ENCODE measurements at regions not wholly inside any gene's neighbourhood (a gene's known extent, or its start where the extent isn't known, plus 50 kb on each side); places are given as distances from the start of the nearest gene placed in this dataset.
"Not testable (repeated sequence)": the region's sequence is repeated elsewhere in the genome, so short reads cannot be mapped to it uniquely, and the experiment has no call there.

DNA sequence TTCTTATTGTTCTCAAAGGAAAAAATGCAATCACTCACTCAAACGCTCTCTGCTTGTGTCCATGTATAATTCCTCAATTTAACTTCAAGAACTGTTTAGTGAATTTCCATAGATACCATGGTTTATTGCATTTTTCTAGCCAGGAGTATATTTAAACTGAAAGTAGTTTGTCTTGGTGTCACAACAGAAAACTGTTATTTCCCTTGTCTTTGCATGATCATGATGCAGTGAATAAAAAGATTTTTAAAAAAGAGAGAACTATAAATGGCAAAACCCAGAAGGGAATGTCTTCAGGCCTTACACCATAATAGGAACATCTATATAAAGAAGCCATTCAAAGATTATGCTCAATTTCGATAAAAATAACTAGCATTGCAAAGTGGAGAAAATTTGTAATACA, 523.5 kb upstream of the ADGRL4 start:
- no peak overlapping the region for H3K4me3 ChIP-seq (ENCODE audit: low read length)
- H3K27ac ChIP-seq (ENCODE audit: low read length) = no peak overlapping the region
- no peaks in the 10 kb centered on the region for H3K9me3 ChIP-seq (ENCODE audit: insufficient read depth, low read depth, low read length)
- H3K4me1 ChIP-seq (ENCODE audit: insufficient read depth, low read length) = no peaks in the 10 kb centered on the region
- H3K9ac ChIP-seq (ENCODE audit: low read depth, low read length) = no peak overlapping the region
- no peaks in the 10 kb centered on the region for H3K27me3 ChIP-seq (ENCODE audit: insufficient read depth, low read length)
- H3K36me3 ChIP-seq (ENCODE audit: insufficient read depth, low read depth, low read length) = no peaks in the 10 kb centered on the region

DNA sequence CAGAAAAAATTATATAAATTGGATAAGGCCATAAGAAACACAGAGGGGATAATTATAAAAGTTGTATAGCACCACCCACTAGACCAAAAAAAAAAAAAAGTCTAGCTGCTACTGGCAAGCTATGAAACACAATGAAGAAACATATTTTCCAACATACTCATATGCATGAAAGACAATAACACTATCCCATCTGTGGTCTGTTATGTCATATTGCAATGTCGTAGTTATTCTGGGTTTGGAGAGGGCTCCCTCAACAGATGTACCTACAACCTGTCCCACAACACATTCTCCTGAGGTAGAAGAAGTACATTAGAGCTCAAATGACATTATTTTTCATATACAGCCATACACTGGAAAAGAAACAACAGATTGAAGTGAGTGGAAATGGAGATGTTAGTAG, 517.6 kb upstream of the ADGRL4 start:
- no peaks in the 10 kb centered on the region for H3K9me3 ChIP-seq (ENCODE audit: insufficient read depth, low read depth, low read length)
- no peaks in the 10 kb centered on the region for H3K4me1 ChIP-seq (ENCODE audit: insufficient read depth, low read length)
- H3K4me3 ChIP-seq (ENCODE audit: low read length) = no peak overlapping the region
- H3K9ac ChIP-seq (ENCODE audit: low read depth, low read length) = no peak overlapping the region
- H3K36me3 ChIP-seq (ENCODE audit: insufficient read depth, low read depth, low read length) = no peaks in the 10 kb centered on the region
- no peaks in the 10 kb centered on the region for H3K27me3 ChIP-seq (ENCODE audit: insufficient read depth, low read length)
- no peak overlapping the region for H3K27ac ChIP-seq (ENCODE audit: low read length)

DNA sequence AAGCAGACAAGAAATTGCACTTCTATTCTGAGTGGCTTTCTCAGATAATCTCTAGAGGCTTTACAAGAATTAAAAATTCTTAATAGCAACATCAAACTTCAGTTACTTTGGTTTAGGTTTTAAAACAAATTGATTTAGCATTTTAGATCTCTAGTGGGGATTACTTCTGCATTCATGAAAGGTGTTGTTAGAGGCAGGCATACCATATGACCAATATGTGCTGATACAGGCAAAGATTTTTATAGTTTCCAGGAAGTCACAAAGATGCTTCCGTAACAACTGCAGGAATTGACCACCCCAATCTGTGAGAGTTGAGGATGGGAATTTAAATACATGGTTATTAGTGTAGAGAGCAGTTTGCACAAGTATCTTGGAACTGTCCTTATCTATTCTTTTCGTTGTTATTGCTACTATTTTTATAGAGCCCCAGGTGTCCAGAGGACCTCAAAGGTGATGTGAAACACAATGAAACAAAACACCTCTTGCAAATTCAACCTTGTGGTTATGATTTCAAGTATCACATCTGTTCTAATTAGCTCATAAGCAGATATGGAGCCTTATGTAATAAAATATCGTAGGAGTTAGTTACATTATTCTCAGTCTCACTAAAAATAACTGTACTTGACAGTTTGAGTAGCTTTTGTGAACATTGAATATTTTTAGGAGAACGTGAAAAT, 512.7 kb upstream of the ADGRL4 start:
- Histone ChIP-seq H3K9me3 (ENCODE audit: insufficient read depth, low read depth, low read length) (no peaks in the 10 kb centered on the region), H3K27me3 (ENCODE audit: insufficient read depth, low read length) (no peaks in the 10 kb centered on the region), H3K36me3 (ENCODE audit: insufficient read depth, low read depth, low read length) (no peaks in the 10 kb centered on the region), H3K4me3 (ENCODE audit: low read length) (no peak overlapping the region), H3K27ac (ENCODE audit: low read length) (no peak overlapping the region), H3K9ac (ENCODE audit: low read depth, low read length) (no peak overlapping the region), H3K4me1 (ENCODE audit: insufficient read depth, low read length) (no peaks in the 10 kb centered on the region)

DNA sequence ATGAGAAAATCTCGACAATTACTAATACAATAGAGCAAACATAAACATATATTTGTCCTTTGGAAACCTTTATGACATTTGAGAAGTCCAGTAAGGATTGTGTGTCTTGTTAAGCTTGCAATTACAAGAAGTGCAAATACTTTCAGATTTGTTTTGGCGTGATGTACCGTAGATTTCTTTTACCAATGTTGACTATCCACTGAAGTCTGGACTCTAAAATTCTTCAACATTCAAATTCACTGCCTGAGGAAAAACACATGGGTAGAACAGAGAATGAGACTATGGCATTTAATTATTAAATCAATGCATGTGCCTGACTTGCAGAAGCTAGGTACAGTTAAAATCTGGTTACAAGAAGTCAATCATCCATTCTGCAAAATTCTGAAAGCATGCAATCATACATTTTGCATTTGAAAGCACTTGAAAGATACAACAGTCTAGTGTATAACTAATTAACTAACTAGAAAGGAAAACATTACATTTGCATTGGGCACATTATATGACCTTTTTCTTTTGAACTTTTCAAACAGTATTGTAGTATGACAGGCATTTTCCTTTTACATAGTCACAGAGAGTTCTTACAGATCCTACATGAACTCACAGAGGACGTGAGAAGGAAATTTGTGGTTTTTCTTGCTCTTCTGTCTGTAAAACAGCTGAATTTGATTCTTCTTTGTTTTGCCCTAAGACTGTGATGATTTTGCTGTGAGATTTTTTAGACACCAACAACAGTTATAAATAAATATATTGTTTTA, 511.1 kb upstream of the ADGRL4 start:
- H3K9me3 ChIP-seq (ENCODE audit: insufficient read depth, low read depth, low read length) = no peaks in the 10 kb centered on the region
- no peaks in the 10 kb centered on the region for H3K36me3 ChIP-seq (ENCODE audit: insufficient read depth, low read depth, low read length)
- H3K4me1 ChIP-seq (ENCODE audit: insufficient read depth, low read length) = no peaks in the 10 kb centered on the region
- no peak overlapping the region for H3K4me3 ChIP-seq (ENCODE audit: low read length)
- H3K27ac ChIP-seq (ENCODE audit: low read length) = no peak overlapping the region
- H3K27me3 ChIP-seq (ENCODE audit: insufficient read depth, low read length) = no peaks in the 10 kb centered on the region
- no peak overlapping the region for H3K9ac ChIP-seq (ENCODE audit: low read depth, low read length)

DNA sequence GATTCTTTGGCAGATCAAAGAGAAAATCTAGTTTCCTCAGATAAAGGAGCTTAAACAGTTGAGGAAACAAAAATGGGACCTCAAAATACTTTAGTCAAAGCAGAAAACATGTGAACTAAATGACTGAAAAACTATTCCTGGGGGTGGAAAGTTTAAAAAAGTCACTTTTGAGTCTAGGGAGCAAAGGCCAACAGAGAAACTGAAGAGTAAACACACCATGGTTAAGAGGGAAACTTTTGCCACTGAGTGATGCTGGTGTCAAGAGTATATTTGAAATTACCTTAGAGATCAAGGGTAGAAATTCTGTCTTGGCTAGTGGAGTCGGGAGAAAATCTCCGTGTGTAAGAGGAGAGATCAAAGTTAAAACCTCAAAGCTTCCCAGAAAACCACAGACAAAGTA, 501.2 kb upstream of the ADGRL4 start:
- Histone ChIP-seq H3K9ac (ENCODE audit: low read depth, low read length) (no peak overlapping the region), H3K27ac (ENCODE audit: low read length) (no peak overlapping the region), H3K27me3 (ENCODE audit: insufficient read depth, low read length) (no peaks in the 10 kb centered on the region), H3K36me3 (ENCODE audit: insufficient read depth, low read depth, low read length) (no peaks in the 10 kb centered on the region), H3K9me3 (ENCODE audit: insufficient read depth, low read depth, low read length) (no peaks in the 10 kb centered on the region), H3K4me3 (ENCODE audit: low read length) (no peak overlapping the region), H3K4me1 (ENCODE audit: insufficient read depth, low read length) (no peaks in the 10 kb centered on the region)

DNA sequence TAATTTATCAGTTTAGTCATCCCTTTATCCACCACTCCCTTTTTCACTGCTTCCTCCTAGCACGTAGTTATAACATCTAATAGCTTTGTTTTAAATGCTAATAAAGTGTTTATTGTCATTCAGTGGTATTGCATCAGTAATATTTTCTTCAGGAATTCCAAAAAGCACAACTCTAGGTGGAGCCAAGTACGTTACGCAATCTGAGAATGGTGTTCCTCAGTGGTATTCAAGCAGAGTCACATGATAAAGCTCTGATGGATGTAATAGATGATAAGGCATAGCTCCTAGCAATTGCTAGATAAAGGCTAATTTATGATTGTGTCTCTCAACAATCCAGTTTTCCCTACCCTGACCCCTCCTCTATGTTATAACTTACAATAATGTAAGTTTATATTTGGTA, 494.6 kb upstream of the ADGRL4 start:
- H3K36me3 ChIP-seq (ENCODE audit: insufficient read depth, low read depth, low read length) = no peaks in the 10 kb centered on the region
- H3K27ac ChIP-seq (ENCODE audit: low read length) = no peak overlapping the region
- H3K9ac ChIP-seq (ENCODE audit: low read depth, low read length) = no peak overlapping the region
- H3K4me1 ChIP-seq (ENCODE audit: insufficient read depth, low read length) = peaks cover 3% of the 10 kb centered on the region; the same call in 1 of the 2 replicates
- H3K4me3 ChIP-seq (ENCODE audit: low read length) = no peak overlapping the region
- no peaks in the 10 kb centered on the region for H3K27me3 ChIP-seq (ENCODE audit: insufficient read depth, low read length)
- no peaks in the 10 kb centered on the region for H3K9me3 ChIP-seq (ENCODE audit: insufficient read depth, low read depth, low read length)

DNA sequence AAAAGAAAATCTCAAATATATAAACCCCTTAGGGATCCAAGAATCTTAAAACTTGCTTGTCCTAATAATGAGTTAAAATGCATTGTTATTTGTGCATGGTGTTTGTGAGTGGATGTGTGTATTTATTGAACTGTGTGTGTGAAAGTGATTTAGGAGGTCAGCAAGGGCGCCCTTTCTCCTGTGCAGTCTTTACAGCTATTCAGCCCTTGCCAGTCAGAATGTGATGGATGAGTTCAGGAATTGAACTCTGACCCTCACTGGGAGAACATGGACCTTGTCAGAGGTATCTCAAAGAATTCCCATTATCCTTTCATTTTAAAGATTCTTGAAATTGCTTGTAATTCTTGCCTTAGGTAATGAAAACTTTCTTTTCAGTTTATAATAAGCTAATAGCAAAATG, 493.0 kb upstream of the ADGRL4 start:
- H3K9ac ChIP-seq (ENCODE audit: low read depth, low read length) = no peak overlapping the region

DNA sequence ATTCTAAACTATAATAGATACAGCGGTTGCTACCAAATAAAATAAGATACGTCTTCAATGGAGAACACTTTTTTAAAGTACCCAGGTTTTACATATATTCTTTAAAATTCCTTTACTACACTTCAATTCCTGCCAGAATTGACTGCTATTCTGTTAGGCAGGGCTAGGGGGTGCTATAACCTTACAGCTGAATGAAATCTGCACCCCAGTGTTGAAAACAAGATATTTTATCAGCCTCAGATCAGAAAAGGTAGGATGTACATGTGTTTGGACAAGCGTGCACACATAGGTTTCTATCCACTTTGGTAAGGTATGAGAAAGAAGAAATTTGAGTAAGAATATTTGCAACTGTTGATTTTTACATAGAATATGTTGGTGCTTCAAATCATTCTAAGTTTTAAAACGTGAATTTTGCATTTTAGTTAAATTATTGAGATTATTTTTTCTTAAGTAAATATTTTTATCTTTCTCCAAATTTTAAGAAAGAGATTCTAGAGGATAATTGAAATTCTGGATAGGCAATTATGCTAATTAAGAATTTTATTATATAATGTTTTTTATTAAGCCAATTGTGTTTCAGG, 490.8 kb upstream of the ADGRL4 start:
- no peak overlapping the region for H3K9ac ChIP-seq (ENCODE audit: low read depth, low read length)
- H3K9me3 ChIP-seq (ENCODE audit: insufficient read depth, low read depth, low read length) = no peaks in the 10 kb centered on the region
- peaks cover 9% of the 10 kb centered on the region; the same call in 1 of the 2 replicates for H3K4me1 ChIP-seq (ENCODE audit: insufficient read depth, low read length)
- no peak overlapping the region for H3K4me3 ChIP-seq (ENCODE audit: low read length)
- H3K27ac ChIP-seq (ENCODE audit: low read length) = no peak overlapping the region
- no peaks in the 10 kb centered on the region for H3K36me3 ChIP-seq (ENCODE audit: insufficient read depth, low read depth, low read length)
- H3K27me3 ChIP-seq (ENCODE audit: insufficient read depth, low read length) = no peaks in the 10 kb centered on the region

More for the DNA sequence above, 493.0 kb upstream of the ADGRL4 start:
- Histone ChIP-seq H3K4me3 (ENCODE audit: low read length) (no peak overlapping the region), H3K36me3 (ENCODE audit: insufficient read depth, low read depth, low read length) (no peaks in the 10 kb centered on the region), H3K27me3 (ENCODE audit: insufficient read depth, low read length) (no peaks in the 10 kb centered on the region), H3K27ac (ENCODE audit: low read length) (no peak overlapping the region), H3K9me3 (ENCODE audit: insufficient read depth, low read depth, low read length) (no peaks in the 10 kb centered on the region), H3K4me1 (ENCODE audit: insufficient read depth, low read length) (peaks cover 9% of the 10 kb centered on the region; the same call in 1 of the 2 replicates)

DNA sequence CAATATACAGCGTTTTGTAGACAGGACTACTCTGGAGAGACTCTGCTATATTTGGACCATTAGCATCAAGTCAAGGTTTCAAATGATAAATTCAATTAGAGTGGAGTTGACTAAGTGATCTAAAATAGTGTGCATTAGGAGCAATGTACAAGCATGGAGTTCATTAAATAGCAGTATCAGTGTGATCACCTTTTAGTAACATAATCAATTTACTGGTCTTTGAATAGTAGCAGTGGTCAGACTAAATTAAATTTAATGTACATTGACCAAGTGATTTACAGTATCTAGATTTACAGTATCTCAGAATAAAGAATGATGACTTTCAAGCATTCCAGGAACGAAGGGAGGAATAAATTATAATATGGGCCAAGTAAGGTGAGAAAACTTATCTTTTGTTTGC, 489.6 kb upstream of the ADGRL4 start:
- H3K4me3 ChIP-seq (ENCODE audit: low read length) = no peak overlapping the region
- no peak overlapping the region for H3K9ac ChIP-seq (ENCODE audit: low read depth, low read length)
- H3K9me3 ChIP-seq (ENCODE audit: insufficient read depth, low read depth, low read length) = no peaks in the 10 kb centered on the region
- H3K36me3 ChIP-seq (ENCODE audit: insufficient read depth, low read depth, low read length) = no peaks in the 10 kb centered on the region
- H3K27me3 ChIP-seq (ENCODE audit: insufficient read depth, low read length) = no peaks in the 10 kb centered on the region
- H3K4me1 ChIP-seq (ENCODE audit: insufficient read depth, low read length) = peaks cover 9% of the 10 kb centered on the region; the same call in 1 of the 2 replicates
- no peak overlapping the region for H3K27ac ChIP-seq (ENCODE audit: low read length)

DNA sequence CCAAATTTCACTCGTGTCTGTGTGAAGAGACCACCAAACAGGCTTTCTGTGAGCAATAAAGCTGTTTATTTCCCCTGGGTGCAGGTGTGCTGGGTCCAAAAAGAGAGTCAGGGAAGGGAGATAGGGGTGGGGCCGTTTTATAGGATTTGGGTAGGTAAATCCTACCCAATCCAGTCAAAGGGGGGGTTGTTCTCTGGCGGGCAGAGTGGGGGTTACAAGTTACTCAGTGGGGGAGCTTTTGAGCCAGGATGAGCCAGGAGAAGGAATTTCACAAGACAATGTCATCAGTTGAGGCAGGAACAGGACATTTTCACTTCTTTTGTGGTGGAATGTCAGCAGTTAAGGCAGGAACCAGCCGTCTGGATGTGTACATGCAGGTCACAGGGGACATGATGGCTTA, 487.2 kb upstream of the ADGRL4 start:
- H3K4me3 ChIP-seq (ENCODE audit: low read length); H3K9ac ChIP-seq (ENCODE audit: low read depth, low read length); H3K27me3 ChIP-seq (ENCODE audit: insufficient read depth, low read length): not testable (repeated sequence)

DNA sequence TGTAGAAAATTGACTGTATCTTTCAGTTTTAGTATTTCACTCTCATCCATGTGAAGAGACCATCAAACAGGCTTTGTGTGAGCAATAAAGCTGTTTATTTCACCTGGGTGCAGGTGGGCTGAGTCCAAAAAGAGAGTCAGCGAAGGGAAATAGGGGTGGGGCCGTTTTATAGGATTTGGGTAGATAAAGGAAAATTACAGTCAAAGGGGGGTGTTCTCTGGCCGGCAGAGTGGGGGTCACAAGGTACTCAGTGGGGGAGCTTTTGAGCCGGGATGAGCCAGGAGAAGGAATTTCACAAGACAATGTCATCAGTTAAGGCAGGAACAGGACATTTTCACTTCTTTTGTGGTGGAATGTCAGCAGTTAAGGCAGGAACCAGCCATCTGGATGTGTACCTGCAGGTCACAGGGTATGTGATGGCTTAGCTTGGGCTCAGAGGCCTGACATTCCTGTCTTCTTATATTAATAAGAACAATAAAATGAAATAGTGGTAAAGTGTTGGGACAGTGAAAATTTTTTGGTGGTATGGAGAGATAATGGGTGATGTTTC, 482.1 kb upstream of the ADGRL4 start:
- H3K4me3 ChIP-seq (ENCODE audit: low read length); H3K36me3 ChIP-seq (ENCODE audit: insufficient read depth, low read depth, low read length); H3K27ac ChIP-seq (ENCODE audit: low read length); H3K9ac ChIP-seq (ENCODE audit: low read depth, low read length); H3K9me3 ChIP-seq (ENCODE audit: insufficient read depth, low read depth, low read length); H3K27me3 ChIP-seq (ENCODE audit: insufficient read depth, low read length); H3K4me1 ChIP-seq (ENCODE audit: insufficient read depth, low read length): not testable (repeated sequence)

More for the DNA sequence above, 487.2 kb upstream of the ADGRL4 start:
- H3K36me3 ChIP-seq (ENCODE audit: insufficient read depth, low read depth, low read length); H3K9me3 ChIP-seq (ENCODE audit: insufficient read depth, low read depth, low read length); H3K27ac ChIP-seq (ENCODE audit: low read length); H3K4me1 ChIP-seq (ENCODE audit: insufficient read depth, low read length): not testable (repeated sequence)

Measured in iPS-20b (cell line).